ENCODE measurements at regions not wholly inside any gene's neighbourhood (a gene's known extent, or its start where the extent isn't known, plus 50 kb on each side); places are given as distances from the start of the nearest gene placed in this dataset.

- FAIRE-seq (no peak), DNase-seq (ENCODE audit: insufficient read length, low spot score) (no peak)
- TF ChIP-seq POLR2A (IDR thresholded peaks at IDR 0.05; ENCODE audit: low read depth, low read length): no peak
These were observed 102.8 kb upstream of the WNT4 start for GRCh38 chr1:22245726-22246125.

- DNase-seq (ENCODE audit: insufficient read length, low spot score) (no peak), FAIRE-seq (no peak)
- no peak for TF ChIP-seq POLR2A (IDR thresholded peaks at IDR 0.05; ENCODE audit: low read depth, low read length)
These were observed 104.0 kb upstream of the WNT4 start for GRCh38 chr1:22246755-22247480.

DNA sequence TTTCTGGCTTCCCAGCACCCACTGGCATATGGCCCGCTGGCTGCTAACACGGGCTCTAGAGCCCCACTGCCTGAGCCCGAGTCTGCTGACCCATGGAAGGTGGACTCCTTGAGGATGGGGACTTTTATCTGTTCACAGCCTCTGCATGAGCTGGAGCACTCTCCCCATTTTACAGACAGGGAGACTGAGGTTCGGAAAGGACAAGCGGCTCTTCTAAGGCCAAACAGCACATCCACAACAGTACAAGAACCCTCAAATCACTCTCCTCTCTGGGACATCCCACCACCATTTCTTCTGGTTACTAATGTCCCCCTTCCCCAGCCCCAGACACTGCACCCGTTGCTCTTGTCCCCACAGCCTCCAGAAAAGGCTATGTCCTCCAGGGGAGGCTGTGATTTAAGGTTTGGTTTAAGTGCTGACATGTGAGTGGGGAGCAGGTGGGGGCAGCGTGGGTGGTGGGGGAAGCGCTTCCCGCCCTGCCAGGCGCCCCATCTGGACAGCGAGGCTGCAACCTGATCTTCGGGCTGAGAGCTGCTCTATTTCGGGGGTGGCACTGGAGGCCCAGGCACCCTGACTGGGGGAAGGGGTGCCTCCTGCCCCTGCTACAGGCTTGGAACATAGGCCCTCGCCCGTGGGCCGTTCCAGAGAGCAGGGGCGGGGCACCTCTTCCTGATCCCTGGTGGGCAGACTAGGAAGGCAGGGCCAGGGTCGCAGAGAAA, 104.8 kb upstream of the WNT4 start:
- DNase-seq (ENCODE audit: insufficient read length, low spot score) (no peak), FAIRE-seq (no peak)
- no peak for TF ChIP-seq POLR2A (IDR thresholded peaks at IDR 0.05; ENCODE audit: low read depth, low read length)

GRCh38 chr1:22248746-22249145, 105.8 kb upstream of the WNT4 start:
- no peak for FAIRE-seq

GRCh38 chr1:22249928-22250680, 107.2 kb upstream of the WNT4 start:
- no peak for DNase-seq (ENCODE audit: insufficient read length, low spot score)

More at GRCh38 chr1:22248746-22249145, 105.8 kb upstream of the WNT4 start:
- no peak for DNase-seq (ENCODE audit: insufficient read length, low spot score)
- no peak for TF ChIP-seq POLR2A (IDR thresholded peaks at IDR 0.05; ENCODE audit: low read depth, low read length)

GRCh38 chr1:22250724-22251123, 107.8 kb upstream of the WNT4 start:
- no peak for TF ChIP-seq POLR2A (IDR thresholded peaks at IDR 0.05; ENCODE audit: low read depth, low read length)
- DNase-seq (ENCODE audit: insufficient read length, low spot score): no peak
- no peak for FAIRE-seq

More at GRCh38 chr1:22249928-22250680, 107.2 kb upstream of the WNT4 start:
- no peak for FAIRE-seq
- TF ChIP-seq POLR2A (IDR thresholded peaks at IDR 0.05; ENCODE audit: low read depth, low read length): no peak

DNA sequence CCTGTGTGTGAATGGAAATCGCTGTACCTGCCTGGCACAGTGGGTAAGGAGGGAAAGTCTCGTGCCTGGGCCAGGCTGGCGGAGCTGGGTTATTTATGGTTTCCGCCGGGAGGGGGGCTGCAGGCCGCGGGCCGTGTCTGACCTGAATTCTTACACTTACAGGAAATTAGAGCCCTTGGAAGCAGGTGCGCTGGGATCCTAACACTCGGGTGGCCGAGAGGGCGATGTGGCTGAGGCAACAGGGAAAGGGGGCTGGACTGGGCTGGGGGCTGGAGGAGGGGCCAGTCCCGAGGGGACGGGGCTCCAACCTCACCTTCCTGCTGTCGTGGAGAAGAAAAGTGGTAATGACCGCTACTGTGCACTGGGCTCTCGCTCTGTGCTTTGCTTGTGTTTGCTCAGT, 109.4 kb upstream of the WNT4 start:
- DNase-seq (ENCODE audit: insufficient read length, low spot score) (no peak), FAIRE-seq (no peak)
- no peak for TF ChIP-seq POLR2A (IDR thresholded peaks at IDR 0.05; ENCODE audit: low read depth, low read length)

DNA sequence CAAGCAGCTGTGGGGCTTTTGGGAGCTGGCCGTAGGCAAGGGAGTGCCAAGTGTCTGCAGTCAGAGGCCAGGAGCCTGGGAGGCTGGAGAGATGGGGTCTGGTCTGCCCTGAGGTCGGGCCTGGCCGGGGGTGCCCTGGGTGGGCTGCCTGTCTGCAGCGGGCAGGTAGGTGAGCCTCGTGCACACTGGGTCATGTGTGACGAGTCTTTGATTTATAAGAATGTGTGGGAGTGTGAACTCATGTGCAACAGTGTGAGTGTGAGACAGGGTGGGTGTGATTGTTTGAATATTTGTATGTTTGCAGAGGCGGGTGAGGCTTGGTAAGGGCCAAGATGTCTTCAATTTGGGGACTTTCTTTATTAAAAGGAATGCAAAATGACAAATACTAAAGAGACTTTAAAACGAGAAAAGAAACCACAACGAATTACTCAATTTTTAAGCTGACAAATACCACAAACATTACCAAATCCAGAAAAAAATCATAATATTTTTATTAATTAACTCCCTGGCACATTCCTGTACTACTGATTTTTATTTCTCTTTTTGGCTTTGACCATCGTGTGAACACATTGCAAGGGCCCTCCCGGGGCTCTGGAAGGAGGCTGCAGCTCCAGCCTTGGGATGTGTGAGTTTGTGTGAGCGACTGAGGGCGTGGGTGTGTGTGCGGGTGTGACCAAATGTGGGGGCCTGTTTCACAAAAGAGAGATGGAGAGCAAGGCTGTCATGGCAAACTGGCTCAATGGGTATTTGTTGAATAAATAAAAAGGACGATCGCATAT, 110.3 kb upstream of the WNT4 start:
- DNase-seq (ENCODE audit: insufficient read length, low spot score) (no peak), FAIRE-seq (no peak)
- TF ChIP-seq POLR2A (IDR thresholded peaks at IDR 0.05; ENCODE audit: low read depth, low read length): no peak

DNA sequence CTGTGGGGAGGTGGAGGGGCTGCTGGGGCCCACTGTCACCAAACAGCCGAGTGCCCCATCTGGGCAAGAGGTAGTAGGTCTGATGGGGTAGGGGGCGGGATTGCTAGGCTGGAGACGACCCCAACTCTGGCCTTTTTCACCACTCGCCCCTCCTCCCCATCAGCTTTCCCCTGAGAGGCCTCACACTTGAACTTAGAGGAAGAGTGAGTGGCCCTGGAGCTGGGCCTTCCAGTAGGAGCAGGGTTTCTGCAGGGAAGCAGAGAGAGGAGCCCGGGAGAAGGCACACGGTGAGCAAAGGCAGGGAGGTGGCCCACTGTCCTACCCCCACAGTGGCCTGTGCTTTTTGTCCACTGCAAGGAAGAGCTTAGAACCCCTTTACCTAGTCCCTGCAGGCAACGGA, 111.9 kb upstream of the WNT4 start:
- TF ChIP-seq POLR2A (IDR thresholded peaks at IDR 0.05; ENCODE audit: low read depth, low read length): no peak
- DNase-seq (ENCODE audit: insufficient read length, low spot score): no peak
- FAIRE-seq: no peak

- DNase-seq (ENCODE audit: insufficient read length, low spot score) (no peak), FAIRE-seq (no peak)
- TF ChIP-seq POLR2A (IDR thresholded peaks at IDR 0.05; ENCODE audit: low read depth, low read length): no peak
These were observed 112.7 kb upstream of the WNT4 start for GRCh38 chr1:22255341-22256212.

- no peak for DNase-seq (ENCODE audit: insufficient read length, low spot score)
- no peak for TF ChIP-seq POLR2A (IDR thresholded peaks at IDR 0.05; ENCODE audit: low read depth, low read length)
- no peak for FAIRE-seq
These were observed 113.3 kb upstream of the WNT4 start for GRCh38 chr1:22256213-22256512.

DNA sequence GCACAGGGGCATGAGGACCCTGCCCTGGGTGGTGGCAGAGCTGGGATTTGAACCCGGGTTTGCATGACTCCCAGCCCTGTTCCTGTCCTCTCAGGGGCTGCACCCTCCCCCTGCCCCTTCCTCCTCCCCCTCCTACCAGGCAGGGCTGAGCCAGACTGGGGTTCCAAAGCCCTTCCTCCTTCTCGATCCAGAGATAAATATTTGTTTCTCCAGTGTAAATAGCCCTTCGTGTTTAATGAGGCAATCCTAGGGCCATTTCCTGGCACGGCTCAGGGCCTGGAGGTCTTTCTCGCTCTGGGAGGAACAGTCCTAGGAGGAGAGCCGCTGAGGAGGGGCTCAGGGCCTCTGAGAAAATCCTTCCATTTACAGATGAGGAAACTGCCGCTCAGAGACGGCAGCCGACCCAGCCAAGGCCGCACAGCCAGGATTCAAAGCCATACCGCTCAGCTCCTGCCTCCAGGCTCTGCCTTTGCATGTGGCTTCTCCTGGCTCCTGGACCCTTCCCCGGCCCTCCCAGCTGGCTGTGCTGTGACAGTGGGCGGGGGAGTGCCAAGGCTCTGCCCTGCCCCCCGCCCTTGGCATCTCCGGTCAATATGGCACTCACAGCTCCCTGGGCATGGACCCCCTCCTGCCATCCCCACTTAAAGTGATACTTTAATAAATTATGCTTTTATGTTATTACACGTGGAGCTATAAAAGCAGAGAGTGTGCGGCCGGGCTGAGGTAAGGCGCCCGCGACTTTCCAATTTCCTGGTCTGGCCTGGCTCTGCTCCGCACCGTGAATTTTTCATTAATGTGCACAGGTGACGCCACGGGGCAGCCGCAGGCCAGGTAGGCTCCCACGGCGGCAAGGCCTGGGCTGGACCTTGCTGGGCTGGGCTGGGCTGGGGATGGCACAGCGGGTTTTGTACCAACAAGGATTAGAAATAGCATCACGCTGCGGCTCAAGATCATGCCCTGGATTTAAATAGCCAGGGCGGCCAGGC, 114.7 kb upstream of the WNT4 start:
- DNase-seq (ENCODE audit: insufficient read length, low spot score): no peak
- FAIRE-seq: no peak
- no peak for TF ChIP-seq POLR2A (IDR thresholded peaks at IDR 0.05; ENCODE audit: low read depth, low read length)
